Ovary (tissue), 7 donors: ENCODE measurements at regions not wholly inside any gene's neighbourhood (a gene's known extent, or its start where the extent isn't known, plus 50 kb on each side); places are given as distances from the start of the nearest gene placed in this dataset.

Experiments
- DNase-seq, 5 donors: peaks; one replicate each; pipeline ENCODE4 v3.0.0-alpha.2; 2019 to 2020
- H3K27ac ChIP-seq, 2 donors: fragments of 200-600 bp; one replicate each; pipeline versions ENCODE4 v1.5.1 to v1.8.0; 2019 to 2022
- H3K27me3 ChIP-seq: fragments of 200-600 bp; one replicate; pipeline ENCODE4 v1.8.0; 2022
- H3K36me3 ChIP-seq: fragments of 200-600 bp; sonication (generic); one replicate; pipeline ENCODE4 v1.5.1; 2019
- H3K4me1 ChIP-seq: one replicate; pipeline ENCODE4 v1.8.1; 2013; ENCODE audit warnings: mild to moderate bottlenecking, moderate library complexity; ENCODE audit not compliant: insufficient read depth
- H3K4me3 ChIP-seq: fragments of 200-600 bp; sonication (generic); one replicate; pipeline ENCODE4 v1.5.1; 2017
- H3K9me3 ChIP-seq, 2 donors: fragments of 200-600 bp in 1 of 2; sonication (generic) in 1 of 2; one replicate each; pipeline versions ENCODE4 v1.5.1 to v1.8.1; 2013 to 2019; ENCODE audit warnings: mild to moderate bottlenecking in 1 of 2, moderate library complexity in 1 of 2
- CTCF ChIP-seq, 3 donors: fragments of 450-650 bp in 2 of 3; fragments of 200-600 bp in 1 of 3; IDR thresholded peaks; one replicate each; pipeline versions ENCODE4 v1.5.1 to v1.8.0; 2016 to 2022; ENCODE audit warnings: antibody characterized with exemption in 3 of 3, mild to moderate bottlenecking in 1 of 3
- EP300 ChIP-seq: sonication (generic); formaldehyde crosslinking; IDR thresholded peaks from one replicate; pipeline ENCODE4 v1.6.1; 2017; ENCODE audit warnings: antibody characterized with exemption
- POLR2A ChIP-seq: fragments of 450-650 bp; IDR thresholded peaks from one replicate; pipeline ENCODE4 v1.6.1; 2017; ENCODE audit warnings: antibody characterized with exemption, mild to moderate bottlenecking, moderate library complexity
- WGBS, 3 donors: extraction: QIAGEN DNeasy Blood & Tissue Kit in 1 of 3; methylation state at CpG; one replicate each; pipeline versions ENCODE4 v1.1.5 to v1.1.7; 2013 to 2017; 5-methylcytosine and 5-hydroxymethylcytosine counted together
- intact Hi-C, 4 donors: fragments of 100-400 bp; cut with DNase I; formaldehyde crosslinking; loops; one replicate each; pipeline versions ENCODE4 v1.11.0 to v1.15.1; 2022 to 2023
- donor health status: DM: no; HTN: no; CAD: no; lungs with moderate emphysema.
- donor health status: DM: no; HTN: no; CAD: no.
- donor health status: Bipolar disorder and iron deficiency.
- donor health status: DM: no; HTN: no; CAD: no.
- donor health status: DM: yes; HTN: yes; CAD: no.

- no peaks in the 10 kb centered on the region for H3K4me1 ChIP-seq
- no peaks in the 10 kb centered on the region for H3K9me3 ChIP-seq
- TF ChIP-seq CTCF (IDR thresholded peaks at IDR 0.05), result no peak
- TF ChIP-seq POLR2A, result no peak
- no peak for TF ChIP-seq EP300
- WGBS, 3 donors, result 1 to 12% (median 5%) methylated on average over 2 of the region's 2 CpGs
- no peak for DNase-seq
- intact Hi-C loops, result no loop called here
- no peak overlapping the region for H3K27ac ChIP-seq
- H3K36me3 ChIP-seq, result no peaks in the 10 kb centered on the region
- no peak overlapping the region for H3K4me3 ChIP-seq
- no peaks in the 10 kb centered on the region for H3K27me3 ChIP-seq
Observed at GRCh38 chr12:78756936-78757335, 107.6 kb upstream of the SYT1 start.

DNA sequence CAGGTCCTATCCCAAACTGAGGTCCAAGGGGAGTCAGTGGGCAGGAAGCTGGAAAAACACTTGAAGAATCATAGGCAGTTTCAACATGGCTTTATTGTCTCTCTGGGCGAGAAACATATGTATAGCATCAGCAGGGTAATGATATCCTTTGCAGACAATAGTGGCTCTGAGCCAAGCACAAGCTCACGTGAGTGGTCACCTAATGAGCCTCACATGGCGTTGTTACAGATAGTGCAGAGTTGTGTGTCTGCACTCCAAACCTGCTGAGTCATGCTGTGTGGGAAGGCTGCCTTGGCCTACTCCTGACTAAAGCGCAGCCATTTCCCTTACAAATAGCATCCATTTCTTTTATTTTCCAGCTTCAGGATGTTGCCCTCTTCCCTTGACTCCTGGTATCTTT, 105.2 kb upstream of the SYT1 start:
- DNase-seq, result no peak
- intact Hi-C loops, result no loop called here

GRCh38 chr12:78760906-78761305, 103.7 kb upstream of the SYT1 start:
- TF ChIP-seq EP300, result no peak
- TF ChIP-seq CTCF (IDR thresholded peaks at IDR 0.05), result no peak
- TF ChIP-seq POLR2A, result no peak
- Histone ChIP-seq H3K27me3 (no peaks in the 10 kb centered on the region), H3K4me1 (no peaks in the 10 kb centered on the region), H3K27ac (no peak overlapping the region), H3K4me3 (no peak overlapping the region), H3K36me3 (no peaks in the 10 kb centered on the region), H3K9me3 (no peaks in the 10 kb centered on the region)
- 93 to 95% (median 94%) methylated on average over 5 of the region's 5 CpGs for WGBS, 3 donors
- DNase-seq, result no peak
- intact Hi-C loops, result no loop called here

More for the DNA sequence above, 105.2 kb upstream of the SYT1 start:
- H3K27ac ChIP-seq, result no peak overlapping the region
- WGBS, 3 donors, result 69 to 78% (median 70%) methylated on average over 4 of the region's 4 CpGs
- no peaks in the 10 kb centered on the region for H3K4me1 ChIP-seq
- no peaks in the 10 kb centered on the region for H3K9me3 ChIP-seq
- no peak overlapping the region for H3K4me3 ChIP-seq
- TF ChIP-seq POLR2A (no peak), CTCF (IDR thresholded peaks at IDR 0.05) (no peak), EP300 (no peak)
- H3K27me3 ChIP-seq, result no peaks in the 10 kb centered on the region
- no peaks in the 10 kb centered on the region for H3K36me3 ChIP-seq

DNA sequence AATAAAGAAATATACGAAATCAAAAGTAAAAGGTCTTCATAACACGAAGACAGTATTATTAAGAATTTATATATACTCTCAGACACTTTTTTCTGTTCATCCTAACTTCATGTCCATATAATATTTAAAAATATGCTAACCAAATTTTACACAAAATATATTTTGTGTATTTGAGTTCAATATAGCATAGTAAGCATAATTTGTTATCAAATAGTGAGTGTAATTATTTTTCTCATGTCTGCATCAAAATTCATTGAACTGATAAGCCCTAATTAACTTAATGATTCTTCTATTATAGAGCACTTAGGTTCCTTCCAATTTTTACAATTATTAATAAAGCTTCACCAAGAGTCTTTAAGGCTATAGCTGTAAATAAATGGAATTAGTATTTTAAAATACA, 99.7 kb upstream of the SYT1 start:
- intact Hi-C loops, result no loop called here
- H3K36me3 ChIP-seq, result no peaks in the 10 kb centered on the region
- H3K4me1 ChIP-seq, result no peaks in the 10 kb centered on the region
- 81 to 90% (median 86%) methylated on average over 2 of the region's 2 CpGs for WGBS, 3 donors
- H3K9me3 ChIP-seq, result no peaks in the 10 kb centered on the region
- no peak overlapping the region for H3K27ac ChIP-seq
- H3K4me3 ChIP-seq, result no peak overlapping the region
- TF ChIP-seq EP300, result no peak
- no peak for TF ChIP-seq CTCF (IDR thresholded peaks at IDR 0.05)
- H3K27me3 ChIP-seq, result no peaks in the 10 kb centered on the region
- no peak for DNase-seq
